Stimulated activated CD8-positive, alpha-beta memory T cell treated with anti-CD3 and anti-CD28 coated beads, Interleukin-12 subunit alpha, Interleukin-12 subunit beta, amount 100 ng/mL, for 4 hours (primary cell): ENCODE measurements at regions not wholly inside any gene's neighbourhood (a gene's known extent, or its start where the extent isn't known, plus 50 kb on each side); places are given as distances from the start of the nearest gene placed in this dataset.
"Not testable (repeated sequence)": the region's sequence is repeated elsewhere in the genome, so short reads cannot be mapped to it uniquely, and the experiment has no call there.

Source experiments
- DNase-seq: peaks from one replicate; pipeline ENCODE4 v3.0.0-alpha.2; 2020; ENCODE audit warnings: low read depth

DNA sequence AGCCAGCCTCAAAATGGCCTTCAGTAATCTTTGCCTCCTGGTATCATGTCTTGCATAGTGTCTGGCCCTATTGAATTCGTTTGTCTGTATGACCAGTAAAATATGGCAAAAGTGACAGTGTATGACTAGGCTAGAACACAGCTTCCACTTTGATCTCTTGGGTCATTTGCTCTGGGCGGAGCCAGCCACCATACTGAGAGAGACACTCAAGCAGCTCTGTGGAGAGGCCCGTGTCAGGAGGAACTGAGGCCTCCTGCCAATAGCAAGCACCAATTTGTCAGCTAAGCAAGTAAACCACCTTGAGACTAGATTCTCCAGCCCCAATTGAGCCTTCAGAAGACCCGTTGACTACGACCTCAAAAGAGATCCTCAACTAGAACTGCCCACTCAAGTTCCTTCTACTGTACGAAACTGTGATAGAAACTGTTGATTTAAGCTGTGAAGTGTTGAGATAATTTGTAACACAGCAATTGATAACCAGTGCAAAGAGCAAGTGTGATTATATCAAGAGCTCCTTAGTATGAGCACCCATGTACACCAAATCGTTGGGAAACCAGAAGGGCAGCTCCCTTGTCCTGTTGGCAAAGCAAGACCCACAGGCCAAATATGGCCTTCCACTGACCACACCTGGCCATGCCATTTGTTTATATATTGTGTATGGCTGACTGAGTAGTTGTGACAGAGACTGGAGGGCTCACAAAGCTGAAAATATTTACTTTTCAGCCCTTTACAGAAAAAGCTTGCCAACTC lies 52.7 kb upstream of the SERBP1 start:
- DNase-seq, result no peak

DNA sequence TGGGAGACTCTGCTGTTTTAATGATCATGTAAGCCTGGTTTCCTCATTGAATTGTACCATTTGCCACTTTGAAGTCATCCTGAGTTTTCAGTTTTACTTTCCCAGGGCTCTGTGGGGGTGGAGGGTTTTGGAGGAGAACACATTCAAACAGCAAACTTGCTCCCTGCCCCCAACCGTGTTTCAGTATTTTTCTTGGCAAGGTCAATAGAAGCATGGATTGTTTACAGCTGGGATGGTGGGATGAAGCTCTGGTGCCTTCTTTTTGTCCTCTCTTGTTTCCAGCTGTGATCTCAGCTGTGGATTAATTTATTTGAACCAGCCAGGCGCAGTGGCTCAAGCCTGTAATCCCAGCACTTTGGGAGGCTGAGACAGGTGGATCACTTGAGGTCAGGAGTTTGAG lies 54.3 kb upstream of the SERBP1 start:
- no peak for DNase-seq

DNA sequence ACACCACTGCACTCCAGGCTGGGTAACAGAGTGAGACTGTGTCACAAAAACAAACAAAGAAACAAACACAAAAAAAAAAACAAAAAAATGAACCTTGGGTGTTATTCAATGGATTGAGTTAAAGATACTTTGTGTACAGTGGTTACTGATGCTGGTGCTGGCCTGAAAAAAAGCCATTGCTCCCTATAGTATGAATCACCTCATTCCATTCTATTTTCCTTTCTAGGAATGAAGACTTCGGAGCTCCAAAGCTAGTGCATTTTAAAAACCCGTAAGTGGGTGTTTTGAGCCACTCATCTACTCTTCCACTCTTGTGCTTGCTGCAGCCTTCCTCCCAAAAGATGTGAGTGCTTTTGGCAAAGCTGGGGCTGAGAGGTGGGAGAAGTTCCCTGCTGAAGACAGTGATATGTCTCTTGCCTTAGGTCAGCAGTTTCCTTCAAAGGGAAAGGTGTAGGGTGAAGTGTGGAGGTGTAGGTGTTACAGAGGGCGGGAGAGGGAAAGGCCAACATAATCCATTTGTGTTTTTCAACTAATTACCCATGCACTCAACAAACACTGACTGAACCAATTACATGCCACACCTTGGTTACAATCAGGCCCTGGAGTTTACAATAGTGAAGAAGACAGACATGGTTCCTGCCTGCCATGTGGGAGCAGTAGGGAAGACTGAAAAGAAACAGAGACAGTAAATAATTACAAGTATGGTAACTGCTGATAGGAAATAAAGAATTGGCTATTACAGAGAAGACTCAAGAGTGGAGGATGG lies 55.0 kb upstream of the SERBP1 start:
- DNase-seq, result no peak

DNA sequence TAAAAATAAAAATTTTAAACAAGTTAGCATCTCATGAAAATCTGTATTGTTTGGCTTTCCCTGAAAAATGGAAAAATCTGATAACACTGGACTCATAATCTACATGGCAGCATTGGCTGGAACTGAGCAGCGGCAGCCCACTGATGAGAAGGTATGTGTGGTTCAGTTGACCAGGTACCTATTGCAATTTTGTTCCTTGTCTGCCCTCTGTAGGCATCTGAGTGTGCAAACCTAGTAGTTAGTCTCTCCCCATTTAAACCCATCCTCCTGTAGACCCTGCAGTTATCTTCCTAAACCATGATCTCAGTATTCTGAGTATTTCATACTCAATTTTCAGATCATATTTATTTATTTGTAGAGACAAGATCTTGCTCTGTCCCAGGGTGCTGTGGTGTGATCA lies 59.4 kb upstream of the SERBP1 start:
- no peak for DNase-seq

DNA sequence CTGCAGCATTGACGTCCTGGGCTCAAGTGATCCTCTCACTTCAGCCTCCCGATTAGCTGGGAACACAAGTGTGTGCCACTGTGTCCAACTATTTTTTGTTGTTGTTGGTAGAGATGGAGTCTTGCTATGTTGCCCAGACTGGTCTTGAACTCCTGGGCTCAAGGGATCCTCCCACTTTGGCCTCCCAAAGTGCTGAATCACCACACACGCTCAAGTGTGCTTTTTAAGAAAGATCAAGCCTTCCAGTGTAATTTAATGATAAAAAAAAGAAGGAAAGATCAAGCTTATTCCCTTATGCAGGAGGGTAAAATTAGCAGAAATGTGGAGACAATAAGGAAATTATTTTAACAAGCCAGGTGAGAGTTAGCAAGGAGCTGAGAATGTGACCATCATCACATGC lies 61.1 kb upstream of the SERBP1 start:
- no peak for DNase-seq

DNA sequence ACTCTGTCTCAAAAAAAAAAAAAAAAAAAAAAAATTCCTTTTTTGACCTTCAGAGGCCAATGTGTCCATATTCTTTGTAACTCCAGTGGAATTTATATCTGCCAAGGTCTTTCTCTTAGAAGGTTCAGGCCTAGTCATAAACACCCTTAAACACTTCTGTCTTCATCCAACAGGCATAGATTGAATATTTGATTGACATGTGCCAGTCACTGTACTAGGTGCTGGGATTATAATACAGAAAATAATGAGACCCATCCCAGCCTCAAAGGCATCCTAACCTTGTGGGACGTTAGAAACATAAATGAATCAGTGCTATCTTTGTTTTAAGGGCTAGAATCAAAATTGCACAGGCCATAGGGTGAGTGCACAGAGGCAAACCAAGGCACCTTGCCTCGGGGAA lies 62.9 kb upstream of the SERBP1 start:
- no peak for DNase-seq

DNA sequence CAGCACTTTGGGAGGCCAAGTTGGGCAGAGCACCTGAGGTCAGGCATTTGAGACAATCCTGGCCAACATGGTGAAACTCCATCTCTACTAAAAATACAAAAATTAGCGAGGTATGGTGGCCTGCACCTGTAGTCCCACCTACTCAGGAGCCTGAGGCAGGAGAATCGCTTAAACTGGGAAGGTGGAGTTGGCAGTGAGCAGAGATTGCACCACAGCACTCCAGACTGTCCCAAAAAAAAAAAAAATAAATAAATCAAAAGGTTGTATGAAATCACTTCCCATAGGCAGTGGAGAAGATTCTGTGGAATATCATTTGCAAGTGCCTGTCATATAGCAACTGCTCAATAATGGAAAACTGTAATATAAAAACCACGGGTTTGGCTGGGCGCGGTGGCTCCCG lies 65.1 kb upstream of the SERBP1 start:
- no peak for DNase-seq

DNA sequence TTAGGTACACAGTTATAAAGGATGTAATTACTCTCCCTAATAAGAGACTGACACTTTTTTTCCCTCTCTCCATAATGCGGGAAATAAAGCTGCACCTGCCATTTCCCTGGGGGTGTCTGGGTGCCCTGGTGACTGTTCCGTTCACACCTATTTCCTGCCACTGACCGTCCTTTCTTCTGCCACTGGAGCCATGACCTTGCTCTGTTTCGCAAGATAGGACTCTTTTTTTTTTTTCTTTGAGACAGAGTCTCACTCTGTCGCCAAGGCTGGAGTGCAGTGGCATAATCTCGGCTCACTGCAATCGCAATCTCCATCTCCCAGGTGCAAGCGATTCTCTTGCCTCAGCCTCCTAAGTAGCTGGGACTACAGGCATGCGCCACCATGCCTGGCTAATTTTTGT lies 66.1 kb upstream of the SERBP1 start:
- DNase-seq, result no peak

DNA sequence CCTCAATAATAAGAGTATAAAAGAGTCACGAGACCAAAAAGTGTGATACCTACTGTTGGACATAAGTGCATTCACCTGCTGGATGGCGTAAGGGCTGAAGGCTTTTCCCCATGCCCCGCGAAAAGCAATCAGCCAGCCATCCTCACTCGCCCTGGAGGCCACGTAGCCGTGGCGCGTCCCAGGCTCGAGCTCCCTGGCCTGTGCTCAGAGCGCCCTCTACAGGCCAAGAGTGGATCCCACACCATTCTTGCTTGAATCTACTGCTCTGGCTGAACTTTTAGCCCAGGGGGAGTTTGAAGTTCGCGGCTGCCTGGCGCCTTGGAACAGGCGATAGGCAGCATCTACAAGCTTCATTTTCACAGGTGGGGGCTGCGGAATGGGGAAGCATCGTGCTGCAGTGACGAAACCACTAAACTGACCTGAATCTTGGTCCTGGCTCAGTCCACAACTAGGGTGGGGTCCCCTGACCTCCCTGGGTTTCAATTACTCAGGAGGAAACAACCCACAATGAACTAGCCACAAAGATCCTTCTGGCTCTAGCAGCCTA lies 70.3 kb upstream of the SERBP1 start:
- peak; percentile 65 for DNase-seq

DNA sequence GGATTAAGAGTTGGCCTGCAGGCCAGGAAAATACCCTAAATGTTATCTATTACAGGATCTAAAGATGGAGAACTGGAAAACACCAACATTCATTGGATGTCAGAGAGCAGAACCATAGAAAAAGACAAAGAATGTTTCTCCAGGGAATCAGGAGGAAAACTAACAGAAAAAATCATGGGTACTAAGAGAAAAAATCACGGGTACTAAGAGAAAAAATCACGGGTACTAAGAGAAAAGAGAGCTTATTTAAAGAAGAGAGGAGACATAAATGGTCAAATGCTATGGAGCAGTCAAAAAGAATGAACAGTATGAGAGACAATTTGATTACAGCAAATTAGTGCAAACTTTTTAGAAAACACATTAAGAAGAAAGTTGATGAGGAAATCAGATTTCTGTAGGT lies 73.8 kb upstream of the SERBP1 start:
- DNase-seq, result no peak

DNA sequence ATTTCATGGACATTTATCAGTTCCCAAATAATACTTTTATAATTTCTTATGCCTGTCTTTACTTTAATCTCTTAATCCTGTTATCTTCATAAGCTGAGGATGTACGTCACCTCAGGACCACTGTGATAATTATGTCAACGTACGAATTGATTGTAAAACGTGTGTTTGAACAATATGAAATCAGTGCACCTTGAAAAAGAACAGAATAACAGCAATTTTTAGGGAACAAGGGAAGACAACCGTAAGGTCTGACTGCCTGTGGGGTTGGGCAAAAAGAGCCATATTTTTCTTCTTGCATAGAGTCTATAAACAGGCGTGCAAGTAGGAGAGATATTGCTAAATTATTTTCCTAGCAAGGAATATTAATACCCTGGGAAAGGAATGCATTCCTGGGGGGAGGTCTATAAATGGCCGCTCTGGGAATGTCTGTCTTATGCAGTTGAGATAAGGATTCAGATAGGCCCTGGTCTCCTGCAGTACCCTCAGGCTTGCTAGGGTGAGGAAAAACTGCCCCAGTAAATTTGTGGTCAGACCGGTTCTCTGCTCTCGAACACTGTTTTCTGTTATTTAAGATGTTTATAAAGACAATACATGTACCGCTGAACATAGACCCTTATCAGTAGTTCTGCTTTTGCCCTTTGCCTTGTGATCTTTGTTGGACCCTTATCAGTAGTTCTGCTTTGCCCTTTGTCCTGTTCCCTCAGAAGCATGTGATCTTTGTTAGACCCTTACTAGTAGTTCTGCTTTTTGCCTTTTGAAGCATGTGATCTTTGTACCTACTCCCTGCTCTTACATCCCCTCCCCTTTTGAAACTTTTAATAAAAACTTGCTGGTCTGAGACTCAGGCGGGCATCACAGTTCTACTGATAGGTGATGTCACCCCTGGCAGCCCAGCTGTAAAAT lies 83.4 kb upstream of the SERBP1 start:
- DNase-seq, result not testable (repeated sequence)

DNA sequence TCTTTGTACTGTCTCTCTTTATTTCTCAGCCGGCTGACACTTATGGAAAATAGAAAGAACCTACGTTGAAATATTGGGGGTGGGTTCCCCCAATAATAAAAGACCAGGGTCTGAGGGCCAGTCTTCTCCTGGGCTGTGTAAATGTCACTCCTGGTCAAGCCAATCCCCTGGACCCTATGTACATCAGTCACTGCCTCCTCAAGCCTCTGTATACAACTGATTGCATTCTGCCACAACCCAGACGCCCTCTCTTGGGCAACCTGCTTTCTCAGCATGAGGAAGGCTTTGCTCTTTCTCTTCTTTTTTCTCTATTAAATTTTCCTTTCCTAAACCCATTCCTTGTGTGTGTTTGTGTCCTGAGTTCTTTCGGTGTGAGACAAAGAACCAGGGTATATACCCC lies 84.1 kb upstream of the SERBP1 start:
- no peak for DNase-seq

DNA sequence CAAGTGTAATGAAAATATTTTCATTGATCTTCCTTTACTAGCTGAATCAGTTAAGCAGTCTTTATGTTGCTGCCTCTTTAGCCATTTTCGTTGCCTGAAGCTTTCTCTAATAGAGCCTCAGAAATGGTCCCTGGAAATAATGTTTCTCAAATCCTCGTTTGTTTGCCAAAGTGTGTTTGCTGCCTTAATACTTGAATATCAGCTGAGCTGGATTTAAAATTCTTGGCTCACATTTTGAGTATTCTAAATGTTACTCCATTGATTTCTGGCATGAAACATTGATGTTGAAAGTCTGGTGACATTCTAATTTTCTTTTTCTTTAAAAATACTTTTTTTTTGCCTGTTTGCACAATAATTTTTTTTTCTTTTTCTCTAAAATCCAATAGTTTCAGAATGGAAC lies 84.6 kb upstream of the SERBP1 start:
- no peak for DNase-seq

DNA sequence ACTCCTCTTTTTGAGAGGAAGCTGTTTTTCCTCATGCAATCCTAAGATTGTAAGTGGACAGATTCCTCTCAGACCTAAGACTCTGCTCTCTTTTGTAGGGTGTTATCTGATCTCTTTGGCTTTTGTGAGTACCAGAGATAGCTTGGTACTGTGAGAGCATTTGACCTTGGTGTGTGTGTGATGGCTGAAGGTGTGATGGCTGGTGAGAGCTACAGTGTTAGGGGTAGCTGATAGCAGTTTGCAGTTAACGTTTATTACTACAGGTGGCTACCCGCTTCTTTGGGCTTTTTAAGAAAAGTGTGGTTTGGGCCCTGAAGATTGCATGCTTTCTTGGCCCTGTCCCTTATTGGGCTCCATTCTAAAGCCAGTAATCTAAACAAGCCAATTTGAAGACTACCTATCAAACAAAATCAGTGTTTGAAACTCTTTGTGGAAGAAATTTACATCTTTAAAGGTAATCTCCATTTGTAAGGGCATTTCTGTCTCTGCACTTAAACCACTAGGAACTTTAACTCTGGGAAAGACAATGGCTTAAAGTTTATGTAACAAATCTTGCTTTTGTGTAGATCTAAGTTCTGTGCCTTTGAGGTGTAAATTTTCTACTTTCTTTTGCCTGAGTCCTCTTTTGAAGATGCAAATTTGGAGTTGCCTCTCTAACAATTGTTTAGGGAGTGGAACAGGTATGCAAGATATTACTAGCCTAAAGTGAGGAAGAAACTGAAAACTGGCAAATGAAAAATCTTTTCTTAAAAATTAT lies 85.3 kb upstream of the SERBP1 start:
- no peak for DNase-seq

DNA sequence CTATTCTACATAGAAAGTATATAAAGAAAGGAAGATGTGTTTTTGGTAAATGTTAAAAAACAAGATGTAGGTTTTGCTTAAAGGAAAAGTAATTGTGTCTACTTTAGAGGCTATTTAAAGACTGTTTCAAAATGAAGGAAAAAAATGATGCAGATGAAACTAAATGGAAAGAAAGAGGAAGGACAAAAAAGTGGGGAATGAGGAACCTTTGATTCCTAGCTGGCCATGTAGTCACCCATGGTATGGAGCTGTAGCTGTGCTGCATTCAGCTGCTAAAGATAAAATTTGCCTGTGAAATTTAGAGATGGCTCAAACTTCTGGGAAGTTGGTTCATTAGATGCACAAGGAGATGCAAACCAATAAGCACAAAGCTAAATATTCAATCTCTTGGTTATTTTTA lies 86.8 kb upstream of the SERBP1 start:
- no peak for DNase-seq

DNA sequence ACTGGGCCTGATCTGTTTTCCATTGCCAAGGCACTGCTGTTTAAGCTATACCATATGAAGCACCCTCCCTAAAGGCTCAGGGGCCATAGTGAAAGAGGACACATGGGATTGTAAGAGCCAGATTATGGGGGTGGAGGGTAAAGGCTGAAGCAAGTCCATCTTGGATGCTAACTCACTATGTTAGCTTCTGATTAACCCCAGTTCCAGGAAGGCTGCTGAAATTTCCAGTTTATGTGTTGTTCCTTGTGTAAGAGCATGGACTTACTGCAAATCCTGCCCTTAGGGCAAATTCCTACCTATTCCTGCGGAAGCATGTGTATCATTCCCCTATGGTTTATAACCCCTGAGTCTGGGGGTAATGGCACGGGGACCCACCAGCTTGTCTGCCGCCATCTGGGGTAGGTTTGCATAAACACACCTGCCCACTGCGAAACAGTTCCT lies 91.8 kb upstream of the SERBP1 start:
- no peak for DNase-seq

DNA sequence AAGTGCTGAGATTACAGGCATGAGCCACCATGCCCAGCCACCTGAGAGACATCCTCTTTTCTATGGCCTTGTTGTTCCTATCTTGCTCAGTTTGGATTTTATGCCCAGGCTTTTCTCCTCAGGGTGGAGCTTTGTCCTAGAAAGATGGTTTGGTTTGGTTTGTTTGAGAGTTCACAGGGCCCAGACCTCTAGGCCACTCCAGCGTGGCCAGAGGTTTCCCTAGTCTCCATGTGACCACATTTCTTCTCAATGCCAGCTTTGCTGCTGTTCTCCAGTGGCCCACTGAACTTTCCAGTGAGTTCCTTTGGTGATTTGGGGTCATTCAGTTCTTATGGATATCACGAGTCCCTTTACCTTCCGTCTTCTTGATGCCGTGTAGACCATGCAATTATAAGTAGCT lies 92.6 kb upstream of the SERBP1 start:
- DNase-seq, result no peak

DNA sequence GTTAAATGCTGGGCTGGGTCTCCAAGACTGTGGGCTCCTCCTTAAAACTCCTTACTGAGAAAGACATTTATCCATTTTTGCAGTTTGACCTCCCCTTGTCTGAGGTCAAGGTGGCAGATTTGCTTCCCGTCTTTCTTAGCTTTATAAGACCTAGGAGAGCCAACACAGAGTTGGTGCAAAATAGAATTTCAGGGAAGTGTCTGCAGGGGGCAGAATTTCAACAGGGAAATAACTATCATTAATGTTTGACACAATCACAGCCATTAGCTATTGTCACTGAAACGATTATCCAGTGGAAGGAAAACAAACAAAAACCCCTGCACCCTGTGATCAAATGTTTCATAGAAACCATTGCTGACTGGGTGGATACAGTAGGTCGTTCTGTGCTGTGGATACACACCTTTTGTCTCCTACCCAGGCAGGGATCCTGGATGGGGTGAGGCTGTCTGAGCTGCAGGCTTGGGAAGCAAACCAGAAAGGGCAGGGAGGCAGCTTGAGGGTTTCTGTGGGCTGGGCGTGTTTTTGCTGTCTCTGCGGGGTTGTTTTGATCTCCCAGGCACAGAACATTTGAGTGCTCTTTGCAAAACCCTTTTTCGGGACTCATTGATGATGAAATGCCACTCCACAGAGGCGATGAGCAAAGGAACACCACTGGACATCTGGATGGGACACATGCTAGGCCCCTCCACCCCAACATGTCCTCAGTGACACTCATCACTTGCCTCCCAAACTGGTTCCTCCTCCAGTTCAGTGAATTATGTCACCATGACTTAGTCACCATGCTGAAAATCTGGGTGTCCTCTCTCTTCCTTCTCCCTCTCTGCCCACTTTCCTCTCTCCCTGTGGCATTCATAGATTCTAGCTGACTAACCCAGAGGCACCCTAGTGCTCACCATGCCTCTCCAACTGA lies 94.2 kb upstream of the SERBP1 start:
- no peak for DNase-seq

DNA sequence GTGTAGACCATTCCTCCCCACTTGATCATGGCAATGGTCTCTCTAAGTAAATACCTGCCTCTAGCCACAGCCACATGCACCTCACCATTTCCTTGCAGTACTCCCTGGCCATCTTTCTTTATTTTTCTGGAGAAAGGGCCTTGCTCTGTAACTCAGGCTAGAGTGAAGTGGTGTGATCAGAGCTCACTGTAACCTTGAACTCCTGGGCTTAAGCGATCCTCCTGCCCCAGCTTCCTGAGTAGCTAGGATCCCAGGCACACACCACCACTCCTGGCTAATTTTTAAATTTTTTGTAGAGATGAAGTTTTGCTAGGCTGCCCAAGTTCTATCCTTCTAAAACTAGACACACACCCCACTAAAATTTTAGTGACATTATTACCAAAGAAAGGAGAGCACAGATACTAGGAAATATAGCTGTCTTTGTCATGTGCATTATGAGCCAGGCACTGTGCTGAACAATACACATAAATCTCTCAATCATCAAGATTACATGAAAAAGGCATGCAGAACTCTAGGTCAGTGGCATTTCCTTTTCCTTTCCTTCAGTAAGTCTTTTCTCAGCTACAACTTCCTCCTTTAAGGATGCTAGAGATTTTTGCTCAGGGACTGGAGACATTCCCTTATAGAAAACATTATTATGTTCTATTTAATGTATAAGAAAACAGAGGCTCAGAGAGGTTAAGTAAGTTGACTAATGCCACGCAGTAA lies 95.0 kb upstream of the SERBP1 start:
- no peak for DNase-seq

DNA sequence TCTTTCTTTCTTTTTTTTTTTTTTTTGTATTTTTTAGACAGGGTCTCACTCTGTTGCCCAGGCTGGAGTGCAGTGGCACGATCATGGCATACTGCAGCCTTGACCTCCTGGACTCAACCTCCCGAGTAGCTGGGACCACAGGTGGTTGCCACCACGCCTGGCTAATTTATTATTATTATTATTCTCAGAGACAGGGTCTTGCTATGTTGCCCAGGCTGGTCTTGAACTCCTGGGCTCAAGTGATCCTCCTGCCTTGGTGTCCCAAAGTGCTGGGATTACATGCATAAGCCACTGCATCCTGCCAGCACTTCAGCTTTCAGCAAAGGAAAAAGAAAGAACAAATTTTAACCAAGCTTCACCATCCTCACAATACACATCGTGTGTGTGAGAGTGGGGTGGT lies 97.9 kb upstream of the SERBP1 start:
- DNase-seq, result no peak
